ENCODE measurements at regions not wholly inside any gene's neighbourhood (a gene's known extent, or its start where the extent isn't known, plus 50 kb on each side); places are given as distances from the start of the nearest gene placed in this dataset.

DNA sequence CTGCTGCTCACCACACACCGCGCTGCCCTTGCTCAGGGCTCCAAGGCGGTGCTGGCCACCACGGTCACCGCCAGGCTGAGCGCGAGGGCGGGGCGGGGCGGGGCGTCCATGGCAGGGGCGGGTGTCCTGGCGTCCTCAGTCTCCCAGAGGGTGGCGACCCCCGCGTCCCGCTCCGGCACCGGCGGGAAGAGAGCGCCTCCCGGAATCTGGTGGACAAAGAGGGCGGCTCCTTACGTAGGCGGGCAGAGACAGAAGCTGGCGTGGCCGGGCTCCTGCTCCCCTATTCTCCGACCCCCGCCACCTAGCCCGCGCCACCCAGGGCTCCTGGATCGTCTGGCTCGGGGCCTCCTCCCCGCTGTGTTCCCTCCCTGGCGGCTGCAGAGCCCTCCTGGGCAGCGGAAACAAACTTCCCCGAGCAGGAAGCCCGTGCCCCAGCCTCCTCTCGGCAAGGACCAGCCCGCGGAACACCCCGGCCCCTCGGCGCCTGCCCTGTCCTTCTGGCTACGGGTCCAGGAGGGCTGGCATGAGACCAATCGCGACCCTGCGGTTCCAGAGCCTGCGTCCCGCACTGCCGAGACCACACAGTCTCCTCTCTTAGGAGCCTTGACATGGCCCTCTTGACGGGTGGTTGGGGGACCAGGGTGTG is 133.8 kb upstream of the ZNF92 start:
- TF ChIP-seq POLR2A (IDR thresholded peaks at IDR 0.05), result no peak
- TF ChIP-seq, protein P1, sequence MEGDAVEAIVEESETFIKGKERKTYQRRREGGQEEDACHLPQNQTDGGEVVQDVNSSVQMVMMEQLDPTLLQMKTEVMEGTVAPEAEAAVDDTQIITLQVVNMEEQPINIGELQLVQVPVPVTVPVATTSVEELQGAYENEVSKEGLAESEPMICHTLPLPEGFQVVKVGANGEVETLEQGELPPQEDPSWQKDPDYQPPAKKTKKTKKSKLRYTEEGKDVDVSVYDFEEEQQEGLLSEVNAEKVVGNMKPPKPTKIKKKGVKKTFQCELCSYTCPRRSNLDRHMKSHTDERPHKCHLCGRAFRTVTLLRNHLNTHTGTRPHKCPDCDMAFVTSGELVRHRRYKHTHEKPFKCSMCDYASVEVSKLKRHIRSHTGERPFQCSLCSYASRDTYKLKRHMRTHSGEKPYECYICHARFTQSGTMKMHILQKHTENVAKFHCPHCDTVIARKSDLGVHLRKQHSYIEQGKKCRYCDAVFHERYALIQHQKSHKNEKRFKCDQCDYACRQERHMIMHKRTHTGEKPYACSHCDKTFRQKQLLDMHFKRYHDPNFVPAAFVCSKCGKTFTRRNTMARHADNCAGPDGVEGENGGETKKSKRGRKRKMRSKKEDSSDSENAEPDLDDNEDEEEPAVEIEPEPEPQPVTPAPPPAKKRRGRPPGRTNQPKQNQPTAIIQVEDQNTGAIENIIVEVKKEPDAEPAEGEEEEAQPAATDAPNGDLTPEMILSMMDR (IDR thresholded peaks at IDR 0.05), result no peak

All from lower leg skin (tissue), 3 donors.